ENCODE measurements at regions not wholly inside any gene's neighbourhood (a gene's known extent, or its start where the extent isn't known, plus 50 kb on each side); places are given as distances from the start of the nearest gene placed in this dataset.
A peak's percentile ranks its signal among the peaks of the same experiment; 100 is the strongest.
"Not testable (repeated sequence)": the region's sequence is repeated elsewhere in the genome, so short reads cannot be mapped to it uniquely, and the experiment has no call there.

DNA sequence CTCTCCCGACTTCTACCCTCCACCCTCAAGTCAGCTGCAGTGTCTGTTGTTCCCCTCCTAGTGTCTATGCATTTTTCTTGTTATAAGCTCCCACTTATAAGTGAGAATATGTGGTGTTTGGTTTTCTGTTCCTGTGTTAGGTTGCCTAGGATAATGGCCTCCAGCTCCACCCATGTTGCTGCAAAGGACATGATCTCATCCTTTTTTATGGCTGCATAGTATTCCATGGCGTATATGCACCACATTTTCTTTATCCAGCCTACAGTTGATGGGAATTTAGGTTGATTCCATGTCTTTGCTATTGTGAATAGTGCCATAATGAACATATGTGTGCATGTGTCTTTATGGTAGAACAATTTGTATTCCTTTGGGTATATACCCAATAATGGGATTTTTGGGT is 80.7 kb downstream of the SPTSSA start:
- H3K4me3 Mint-ChIP-seq, H3K4me1 Mint-ChIP-seq, H3K27me3 Mint-ChIP-seq, DNase-seq, H3K27ac Mint-ChIP-seq, H3K9me3 Mint-ChIP-seq, ATAC-seq: not testable (repeated sequence)

DNA sequence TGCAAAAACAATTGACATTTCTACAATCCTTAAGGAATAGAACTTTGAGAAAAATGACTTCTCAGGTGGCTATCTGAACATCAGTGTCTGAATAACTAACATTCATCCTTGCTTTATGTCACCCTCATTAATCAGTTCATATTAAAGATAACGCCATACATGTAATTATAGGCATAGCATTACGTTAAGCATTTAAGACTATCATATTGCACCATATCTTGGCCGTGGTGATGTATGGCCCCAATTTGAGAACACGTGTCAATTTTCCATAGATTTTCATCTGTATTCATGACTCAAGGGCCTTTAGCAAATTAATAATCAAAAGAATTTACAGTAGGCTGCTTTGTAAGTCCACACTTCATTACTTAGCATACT is 81.6 kb downstream of the SPTSSA start:
- no peak for ATAC-seq
- H3K9me3 Mint-ChIP-seq, result no peaks in the 10 kb centered on the region
- H3K27ac Mint-ChIP-seq, result no peak overlapping the region
- no peak overlapping the region for H3K4me3 Mint-ChIP-seq
- no peaks in the 10 kb centered on the region for H3K4me1 Mint-ChIP-seq
- no peak for DNase-seq
- H3K27me3 Mint-ChIP-seq, result peaks cover 10% of the 10 kb centered on the region

DNA sequence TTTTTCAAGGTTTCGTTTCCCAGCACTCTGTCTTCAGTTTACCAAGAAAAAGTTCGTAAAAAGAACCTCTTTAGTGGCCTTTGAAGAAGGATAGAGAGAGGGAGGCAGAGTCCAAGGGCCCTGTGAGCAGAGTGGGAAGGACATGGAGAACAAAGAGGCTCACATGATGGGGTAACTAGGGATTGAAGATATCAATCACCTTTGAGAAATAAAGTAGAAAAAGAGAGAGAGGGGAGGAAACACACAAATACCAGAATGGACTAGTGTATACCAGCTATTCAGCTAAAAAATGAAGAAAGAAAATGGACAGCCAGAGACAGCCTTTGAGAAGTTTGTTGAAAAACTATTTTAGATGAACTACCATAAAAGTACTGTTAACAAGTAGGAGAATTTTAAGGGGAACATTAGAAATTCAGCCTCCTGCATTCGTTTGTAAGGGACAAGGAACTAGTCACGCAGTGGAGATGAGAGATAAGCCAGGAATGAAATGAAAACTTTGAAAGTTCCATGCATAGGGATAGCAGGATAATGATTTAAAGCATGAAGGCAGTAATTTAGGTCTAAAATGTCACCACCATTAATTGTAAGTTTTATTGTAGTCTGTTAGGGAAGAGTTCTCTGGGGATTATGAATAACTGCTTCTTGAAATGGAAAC is 82.1 kb downstream of the SPTSSA start:
- Mint-ChIP-seq H3K27me3 (peaks cover 6% of the 10 kb centered on the region), H3K9me3 (no peaks in the 10 kb centered on the region), H3K27ac (no peak overlapping the region), H3K4me1 (no peaks in the 10 kb centered on the region), H3K4me3 (no peak overlapping the region)
- no peak for DNase-seq
- ATAC-seq, result no peak

DNA sequence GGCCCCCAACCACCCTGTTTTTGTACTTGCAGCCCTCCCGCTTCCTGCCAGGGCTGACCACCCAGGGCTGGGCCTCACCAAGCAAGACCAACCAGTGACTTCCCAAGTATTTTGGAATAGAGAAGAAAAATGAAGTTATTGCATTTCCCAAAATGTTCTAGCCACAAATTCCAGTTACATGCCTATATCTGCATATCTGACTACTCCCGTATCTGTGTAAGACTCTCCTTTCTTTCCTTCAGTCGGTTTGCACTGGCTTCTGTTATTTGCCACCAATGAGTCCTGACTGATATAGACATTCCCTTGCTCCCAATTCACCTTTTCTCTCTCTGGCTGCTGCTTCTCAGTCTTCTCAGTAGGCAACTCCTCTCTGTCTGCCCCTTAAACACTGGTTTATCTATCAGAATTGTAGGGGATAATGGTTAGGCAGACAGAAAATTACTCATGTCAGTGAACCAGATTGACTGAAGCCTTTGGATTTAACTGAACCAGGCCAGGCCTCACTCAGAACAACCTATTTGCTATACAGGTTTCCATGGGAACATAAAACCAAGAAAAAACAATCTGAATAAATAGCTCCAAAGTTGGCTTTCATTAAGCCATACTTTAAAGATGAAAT is 85.3 kb downstream of the SPTSSA start:
- Mint-ChIP-seq H3K27ac (no peak overlapping the region), H3K9me3 (no peaks in the 10 kb centered on the region), H3K4me3 (no peak overlapping the region), H3K4me1 (no peaks in the 10 kb centered on the region), H3K27me3 (no peaks in the 10 kb centered on the region)
- no peak for DNase-seq
- no peak for ATAC-seq

DNA sequence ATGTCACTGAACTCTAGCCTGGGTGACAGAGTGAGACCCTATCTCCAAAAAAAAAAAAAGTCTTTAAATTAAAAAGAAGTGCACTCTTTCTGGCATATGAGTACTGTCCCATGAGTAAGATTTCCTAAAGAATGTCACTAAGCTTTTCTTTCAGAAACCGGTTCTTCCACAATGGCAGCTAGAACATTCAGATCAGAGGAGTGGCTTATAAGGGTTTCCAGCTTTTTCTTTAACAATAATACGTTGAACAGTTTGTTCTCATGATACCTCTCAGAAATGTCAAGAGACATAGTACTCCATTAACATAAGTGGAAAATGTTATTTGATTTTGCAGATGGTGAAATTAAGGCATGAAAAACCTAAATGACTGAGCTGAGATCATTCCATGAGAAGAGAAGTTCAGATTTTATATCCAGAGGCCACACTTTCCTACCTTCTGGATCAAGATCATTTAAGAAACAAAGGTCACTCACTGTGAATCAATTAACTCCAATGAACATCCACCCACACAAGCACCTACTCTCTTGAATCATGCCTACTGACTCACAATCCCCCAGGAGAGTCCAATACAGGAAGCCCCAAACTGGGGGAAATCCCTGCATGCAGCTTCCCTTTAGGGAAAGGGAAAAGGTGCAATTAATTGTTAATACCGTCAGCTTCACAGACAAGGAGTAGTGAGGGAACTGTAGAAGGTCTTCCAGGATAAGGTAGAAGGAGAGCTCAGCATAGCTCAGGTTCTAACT is 86.9 kb downstream of the SPTSSA start:
- Mint-ChIP-seq H3K27ac (no peak overlapping the region), H3K4me1 (no peaks in the 10 kb centered on the region), H3K9me3 (no peaks in the 10 kb centered on the region), H3K4me3 (no peak overlapping the region), H3K27me3 (no peaks in the 10 kb centered on the region)
- DNase-seq (no peak), ATAC-seq (no peak)

DNA sequence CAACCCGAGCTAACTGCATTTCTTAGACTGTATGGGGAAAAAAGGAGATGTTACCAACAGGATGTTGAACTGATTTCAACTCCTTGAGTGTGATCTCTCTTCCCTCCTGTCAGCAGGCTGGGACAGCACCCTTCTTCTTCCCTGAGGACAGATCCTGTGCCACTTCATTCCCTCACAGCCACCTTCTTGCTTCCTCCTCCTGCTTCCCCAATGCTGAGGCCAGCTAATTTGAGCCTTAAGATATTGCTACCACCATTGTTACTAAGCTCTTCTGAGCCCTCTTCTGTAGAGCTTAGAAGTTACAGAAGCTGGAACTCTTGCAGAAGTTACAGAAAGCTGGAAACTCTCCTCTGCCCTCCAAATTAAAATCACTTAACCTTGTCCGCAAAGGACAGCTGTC is 88.8 kb downstream of the SPTSSA start:
- ATAC-seq, result no peak
- Mint-ChIP-seq H3K27me3 (no peaks in the 10 kb centered on the region), H3K4me3 (no peak overlapping the region), H3K9me3 (no peaks in the 10 kb centered on the region), H3K4me1 (no peaks in the 10 kb centered on the region), H3K27ac (no peak overlapping the region)
- no peak for DNase-seq

DNA sequence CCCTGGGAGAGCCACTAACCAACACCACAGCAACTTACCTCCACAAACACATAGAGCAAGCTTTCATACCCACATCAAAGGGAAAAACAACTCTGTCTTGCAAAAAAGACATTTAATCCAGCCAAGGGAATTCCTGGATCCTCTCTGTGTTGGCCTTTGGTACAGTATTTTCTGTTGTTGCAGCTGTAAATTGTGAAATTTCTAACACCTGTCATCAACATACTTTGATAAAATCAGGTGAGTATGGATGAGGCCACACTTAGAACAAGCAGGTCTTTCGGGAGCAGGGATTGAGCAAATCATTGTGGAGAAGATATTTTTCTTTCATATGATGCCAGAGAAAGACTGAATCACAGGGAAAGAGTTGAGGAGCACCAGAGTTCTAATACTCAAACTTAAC is 89.3 kb downstream of the SPTSSA start:
- H3K4me1 Mint-ChIP-seq, result no peaks in the 10 kb centered on the region

DNA sequence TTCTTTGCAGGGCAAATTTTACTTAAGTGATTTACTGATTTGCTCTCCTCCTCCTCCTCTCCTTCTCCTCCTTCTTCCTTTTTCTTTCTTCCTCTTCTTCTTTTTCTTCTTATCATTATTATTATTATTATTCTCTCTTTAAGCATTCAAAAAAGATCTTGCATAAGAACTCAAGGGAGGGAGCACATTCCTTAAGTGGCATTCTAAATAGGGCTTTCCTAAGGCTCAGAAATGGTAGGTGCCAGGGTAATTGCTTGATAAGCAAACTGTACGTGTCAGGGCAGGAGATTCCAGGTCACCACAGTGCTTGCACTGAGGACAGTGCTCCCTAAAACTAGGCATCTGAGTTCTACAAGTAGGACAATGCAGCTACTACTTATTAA is 92.4 kb downstream of the SPTSSA start:
- no peak for ATAC-seq
- H3K27ac Mint-ChIP-seq, result no peak overlapping the region
- no peak overlapping the region for H3K4me3 Mint-ChIP-seq
- H3K27me3 Mint-ChIP-seq, result no peaks in the 10 kb centered on the region
- DNase-seq, result no peak
- no peaks in the 10 kb centered on the region for H3K9me3 Mint-ChIP-seq
- no peaks in the 10 kb centered on the region for H3K4me1 Mint-ChIP-seq

More for the DNA sequence above, 89.3 kb downstream of the SPTSSA start:
- Mint-ChIP-seq H3K4me3 (no peak overlapping the region), H3K27ac (no peak overlapping the region), H3K9me3 (no peaks in the 10 kb centered on the region), H3K27me3 (no peaks in the 10 kb centered on the region)
- ATAC-seq (no peak), DNase-seq (no peak)

DNA sequence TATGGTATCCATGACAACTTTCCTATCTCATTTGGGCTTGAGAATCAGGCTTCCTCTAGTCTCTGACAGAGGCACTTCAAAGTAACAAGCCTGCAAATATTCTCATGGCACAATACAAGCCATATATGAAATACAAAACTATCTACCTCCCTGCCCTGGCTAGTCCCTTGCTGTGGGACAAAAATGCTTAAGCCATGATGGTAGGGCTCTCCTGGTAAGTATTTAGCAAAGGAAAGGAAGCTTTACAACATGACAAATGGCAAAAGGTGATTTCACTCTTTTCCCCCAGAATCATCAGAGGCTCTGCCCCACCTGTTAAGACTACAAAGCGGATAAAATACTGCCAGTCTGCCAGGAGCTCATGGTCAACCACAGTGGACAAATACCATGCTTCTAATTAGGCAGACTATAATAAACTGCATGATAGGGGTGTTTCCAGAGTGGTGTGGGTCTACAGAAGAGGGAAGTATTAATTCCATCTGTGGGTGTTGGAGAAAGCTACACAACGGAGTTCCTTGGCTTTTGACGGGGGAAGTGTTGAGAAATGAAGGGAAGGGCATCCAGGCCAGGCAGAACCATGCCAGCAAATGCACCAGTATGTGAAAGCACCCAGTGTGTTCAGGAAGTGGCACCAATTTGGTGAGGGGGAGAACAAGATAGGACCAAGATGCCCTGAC is 92.9 kb downstream of the SPTSSA start:
- no peak for ATAC-seq
- H3K9me3 Mint-ChIP-seq, result no peaks in the 10 kb centered on the region
- H3K27ac Mint-ChIP-seq, result no peak overlapping the region
- no peaks in the 10 kb centered on the region for H3K4me1 Mint-ChIP-seq
- no peak for DNase-seq
- no peak overlapping the region for H3K4me3 Mint-ChIP-seq
- no peaks in the 10 kb centered on the region for H3K27me3 Mint-ChIP-seq

DNA sequence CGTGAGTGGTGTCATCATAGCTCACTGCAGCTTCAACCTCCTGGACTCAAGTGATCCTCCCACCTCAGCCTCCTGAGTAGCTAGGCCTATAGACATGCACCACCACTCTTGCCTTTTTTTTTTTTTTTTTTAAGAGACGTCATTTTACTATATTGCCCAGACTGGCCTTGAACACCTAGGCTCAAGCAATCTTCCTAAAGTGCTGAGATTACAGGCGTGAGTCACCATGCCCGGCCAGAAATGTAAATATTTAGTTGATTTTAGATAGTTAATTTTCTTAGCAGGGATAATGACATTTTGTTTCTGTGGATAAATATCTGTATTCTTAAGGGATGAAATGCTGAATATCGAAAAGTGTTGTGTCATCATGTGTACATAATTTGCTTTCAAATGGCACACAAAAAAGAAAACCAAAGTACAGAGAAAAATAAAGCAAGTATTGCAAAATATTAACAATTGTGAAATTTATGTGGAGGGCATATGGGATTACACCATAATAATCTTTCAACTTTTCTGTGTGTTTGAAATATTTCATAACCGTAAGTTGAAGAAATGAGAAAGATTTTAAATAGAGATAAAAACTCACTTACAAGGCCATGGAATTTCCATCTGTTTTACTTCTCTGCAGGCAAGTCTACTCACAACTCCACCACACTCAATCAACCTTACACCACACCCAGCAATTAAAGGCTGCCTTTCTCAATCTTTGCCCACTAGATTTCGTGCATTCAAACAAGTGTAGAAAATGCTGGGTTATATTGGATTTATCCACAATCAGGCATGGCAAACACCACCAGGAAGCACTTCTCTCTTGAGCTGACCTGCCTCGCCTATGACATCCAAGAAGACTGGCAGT is 93.7 kb downstream of the SPTSSA start:
- no peaks in the 10 kb centered on the region for H3K27me3 Mint-ChIP-seq
- DNase-seq, result no peak
- H3K4me1 Mint-ChIP-seq, result no peaks in the 10 kb centered on the region
- H3K4me3 Mint-ChIP-seq, result no peak overlapping the region
- no peak overlapping the region for H3K27ac Mint-ChIP-seq
- no peaks in the 10 kb centered on the region for H3K9me3 Mint-ChIP-seq
- ATAC-seq, result no peak

DNA sequence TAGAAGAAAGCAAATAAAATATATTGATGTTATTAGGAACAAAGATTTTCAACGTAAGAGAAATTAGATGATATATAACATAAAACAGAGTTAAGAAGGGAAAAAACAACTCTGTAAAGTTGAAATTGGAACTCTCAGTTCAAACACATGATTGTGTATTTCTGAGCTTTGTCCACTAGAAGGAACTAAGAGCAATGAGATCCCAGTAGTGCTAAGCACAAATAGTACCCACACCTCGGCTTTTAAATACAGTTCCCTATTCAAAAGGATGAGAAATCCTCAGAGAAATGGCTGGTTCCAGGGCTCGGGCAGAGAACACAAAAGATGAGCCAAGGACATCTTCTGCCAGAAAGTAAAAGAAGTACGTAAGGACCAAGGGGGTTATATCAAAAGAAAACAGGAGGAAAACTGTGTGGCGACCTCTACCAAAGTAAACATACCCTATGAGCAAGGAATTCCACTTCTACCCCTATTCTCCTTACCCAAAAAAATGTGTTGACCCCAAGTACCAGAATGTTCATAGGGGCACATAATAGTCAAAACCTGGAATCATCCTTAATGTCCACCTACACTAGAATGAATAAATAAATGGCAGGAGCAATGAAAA is 96.6 kb downstream of the SPTSSA start:
- Mint-ChIP-seq H3K4me1 (no peaks in the 10 kb centered on the region), H3K27ac (no peak overlapping the region), H3K4me3 (no peak overlapping the region), H3K27me3 (peaks cover 8% of the 10 kb centered on the region), H3K9me3 (no peaks in the 10 kb centered on the region)
- ATAC-seq (no peak), DNase-seq (no peak)

DNA sequence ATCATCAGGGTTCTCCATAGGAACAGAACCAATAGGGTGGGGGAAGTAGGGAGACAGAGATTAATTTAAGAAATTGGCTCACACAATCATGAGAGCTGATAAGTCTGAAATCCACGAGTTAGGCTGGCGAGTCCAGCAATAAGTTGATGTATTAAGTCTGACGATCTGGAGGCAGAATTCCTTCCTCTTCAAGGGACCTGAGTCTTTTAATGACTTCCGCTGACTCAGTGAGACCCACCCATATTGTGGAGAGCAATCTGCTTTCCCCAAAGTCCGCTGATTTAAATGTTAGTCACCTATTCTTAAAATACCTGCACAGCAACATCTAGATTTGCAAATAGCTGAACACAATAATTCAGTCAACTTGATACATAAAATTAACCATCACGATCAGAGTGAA is 97.8 kb downstream of the SPTSSA start:
- Mint-ChIP-seq H3K4me3 (no peak overlapping the region), H3K27ac (no peak overlapping the region), H3K27me3 (peaks cover 8% of the 10 kb centered on the region), H3K4me1 (no peaks in the 10 kb centered on the region), H3K9me3 (no peaks in the 10 kb centered on the region)
- DNase-seq, result no peak
- ATAC-seq, result no peak

DNA sequence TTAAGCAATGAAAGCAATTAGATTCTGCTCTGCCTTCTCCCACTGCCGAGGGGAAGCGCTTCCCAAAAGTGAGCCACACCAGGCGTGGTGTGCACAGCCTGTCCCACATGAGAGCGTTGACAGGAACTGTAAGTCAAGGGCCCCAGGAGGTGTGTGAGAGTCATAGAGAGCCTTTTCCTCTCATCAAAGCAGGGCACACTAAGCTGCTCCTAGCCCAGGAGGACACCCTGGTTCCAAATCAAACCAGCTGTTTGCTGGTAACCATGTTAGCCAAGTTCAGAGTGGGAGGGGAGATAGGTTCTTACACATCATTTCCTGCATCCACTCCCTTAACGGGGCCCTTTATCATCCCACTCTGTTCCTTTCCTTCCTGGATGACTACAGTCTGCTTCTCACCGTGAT is 98.3 kb downstream of the SPTSSA start:
- Mint-ChIP-seq H3K27ac (no peak overlapping the region), H3K9me3 (no peaks in the 10 kb centered on the region), H3K4me3 (no peak overlapping the region), H3K27me3 (peaks cover 8% of the 10 kb centered on the region), H3K4me1 (no peaks in the 10 kb centered on the region)
- DNase-seq (no peak), ATAC-seq (no peak)

DNA sequence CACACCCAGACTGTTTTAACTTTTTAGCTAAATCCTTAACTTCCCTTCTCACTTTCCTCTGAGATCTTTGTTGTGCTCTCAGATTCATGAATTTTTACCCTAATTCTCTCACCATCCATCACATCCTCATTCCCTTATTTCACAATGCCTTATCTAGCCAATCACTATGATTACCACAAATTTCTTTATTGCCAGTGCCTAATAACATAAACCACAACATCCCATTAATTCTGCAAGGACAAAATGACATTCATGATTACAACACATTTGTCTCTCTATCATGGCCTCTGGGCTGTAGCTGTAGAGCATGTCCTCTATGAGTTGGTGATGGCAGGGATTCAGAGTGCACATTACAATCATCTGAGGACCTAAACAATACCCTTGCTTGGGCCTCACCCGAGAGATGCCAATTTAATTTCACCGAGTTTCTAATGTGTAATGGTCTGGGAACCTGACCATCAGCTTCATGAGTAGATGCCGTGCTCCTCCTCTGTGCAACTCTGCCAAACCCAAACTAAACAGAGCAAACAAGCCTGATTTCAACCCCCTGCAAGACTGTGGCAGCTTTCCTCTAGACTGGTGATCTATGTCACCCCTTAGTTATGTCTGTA is 99.3 kb downstream of the SPTSSA start:
- no peak for ATAC-seq
- H3K4me1 Mint-ChIP-seq, result no peaks in the 10 kb centered on the region
- H3K4me3 Mint-ChIP-seq, result no peak overlapping the region
- peak overlapping the region in 1 of 2 donors; percentile 0 for H3K27ac Mint-ChIP-seq
- no peak for DNase-seq
- peaks cover 8% of the 10 kb centered on the region for H3K27me3 Mint-ChIP-seq
- H3K9me3 Mint-ChIP-seq, result no peaks in the 10 kb centered on the region
